GM12864 (cell line): ENCODE measurements at regions not wholly inside any gene's neighbourhood (a gene's known extent, or its start where the extent isn't known, plus 50 kb on each side); places are given as distances from the start of the nearest gene placed in this dataset.

Experiments used
- DNase-seq: peaks from one replicate; pipeline ENCODE4 v3.0.0-alpha.2; 2011; ENCODE audit warnings: low read depth
- H3K4me3 ChIP-seq: 2 replicates; pipeline ENCODE4 v1.5.1; 2011; ENCODE audit warnings: mild to moderate bottlenecking, low read depth, low read length, control low read depth
- TF ChIP-seq, protein P1 (sequence below): IDR thresholded peaks from 2 replicates; pipeline ENCODE4 v1.5.1; 2011; ENCODE audit warnings: low read depth, mild to moderate bottlenecking, moderate library complexity, low read length, control low read depth, inconsistent platforms; ENCODE audit errors: missing control alignments

DNA sequence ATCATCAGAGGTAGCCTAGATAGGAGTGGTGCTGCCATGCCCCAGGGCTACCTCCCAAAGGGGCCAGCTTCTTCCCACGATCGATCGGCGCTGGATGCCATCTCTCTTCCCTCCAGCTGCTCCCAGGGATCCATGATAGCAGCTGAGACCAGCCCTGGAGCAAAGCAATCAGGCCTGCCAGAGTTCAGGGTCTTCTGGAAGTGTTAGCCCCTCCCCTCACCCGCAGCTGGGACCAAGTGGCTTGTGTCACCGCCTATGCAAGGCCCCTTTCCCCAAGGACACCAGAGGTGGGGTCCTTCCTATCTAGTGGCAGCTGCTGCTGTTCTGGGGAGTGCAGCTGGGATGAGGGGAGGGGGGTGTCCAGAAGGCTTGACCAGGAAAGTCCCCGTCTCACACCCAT lies 87.0 kb downstream of the IRF2BPL start:
- TF ChIP-seq, protein P1, sequence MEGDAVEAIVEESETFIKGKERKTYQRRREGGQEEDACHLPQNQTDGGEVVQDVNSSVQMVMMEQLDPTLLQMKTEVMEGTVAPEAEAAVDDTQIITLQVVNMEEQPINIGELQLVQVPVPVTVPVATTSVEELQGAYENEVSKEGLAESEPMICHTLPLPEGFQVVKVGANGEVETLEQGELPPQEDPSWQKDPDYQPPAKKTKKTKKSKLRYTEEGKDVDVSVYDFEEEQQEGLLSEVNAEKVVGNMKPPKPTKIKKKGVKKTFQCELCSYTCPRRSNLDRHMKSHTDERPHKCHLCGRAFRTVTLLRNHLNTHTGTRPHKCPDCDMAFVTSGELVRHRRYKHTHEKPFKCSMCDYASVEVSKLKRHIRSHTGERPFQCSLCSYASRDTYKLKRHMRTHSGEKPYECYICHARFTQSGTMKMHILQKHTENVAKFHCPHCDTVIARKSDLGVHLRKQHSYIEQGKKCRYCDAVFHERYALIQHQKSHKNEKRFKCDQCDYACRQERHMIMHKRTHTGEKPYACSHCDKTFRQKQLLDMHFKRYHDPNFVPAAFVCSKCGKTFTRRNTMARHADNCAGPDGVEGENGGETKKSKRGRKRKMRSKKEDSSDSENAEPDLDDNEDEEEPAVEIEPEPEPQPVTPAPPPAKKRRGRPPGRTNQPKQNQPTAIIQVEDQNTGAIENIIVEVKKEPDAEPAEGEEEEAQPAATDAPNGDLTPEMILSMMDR, result no peak
- no peak for DNase-seq
- H3K4me3 ChIP-seq, result no peak overlapping the region

DNA sequence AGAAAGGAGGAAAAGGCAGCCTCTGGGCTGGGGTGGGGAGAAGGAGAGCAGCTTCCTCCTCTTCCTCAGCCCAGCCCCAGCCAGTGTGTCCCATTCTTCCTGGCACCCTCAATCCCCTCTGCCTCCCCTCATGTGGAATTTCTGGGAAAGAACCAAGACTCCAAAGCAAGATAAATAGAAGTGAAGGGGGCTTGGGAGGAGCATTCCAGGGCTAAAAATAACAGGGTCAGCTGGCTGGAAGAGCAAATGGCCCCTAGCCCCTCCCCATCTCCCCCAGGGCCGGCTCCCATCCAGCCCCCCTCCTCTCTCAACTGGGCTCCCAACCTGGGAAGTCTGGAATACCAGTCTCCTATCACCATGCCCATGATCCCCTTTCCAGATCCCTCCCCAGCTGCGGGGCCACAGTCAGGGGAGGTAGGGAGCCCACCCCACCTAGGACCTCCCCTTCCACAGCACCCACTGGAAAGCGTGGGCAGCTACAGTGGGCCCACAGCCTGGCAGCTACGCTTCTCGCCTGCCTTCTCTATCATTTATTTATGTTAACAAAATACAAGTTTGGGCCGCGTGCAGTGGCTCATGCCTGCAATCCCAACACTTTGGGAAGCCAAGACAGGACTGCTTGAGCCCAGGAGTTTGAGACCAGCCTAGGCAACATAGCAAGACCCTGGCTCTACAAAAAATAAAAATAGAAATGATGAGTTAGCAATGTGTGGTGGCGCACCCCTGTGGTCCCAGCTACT lies 88.3 kb downstream of the IRF2BPL start:
- TF ChIP-seq, protein P1, result no peak
- no peak for DNase-seq
- H3K4me3 ChIP-seq, result no peak overlapping the region

DNA sequence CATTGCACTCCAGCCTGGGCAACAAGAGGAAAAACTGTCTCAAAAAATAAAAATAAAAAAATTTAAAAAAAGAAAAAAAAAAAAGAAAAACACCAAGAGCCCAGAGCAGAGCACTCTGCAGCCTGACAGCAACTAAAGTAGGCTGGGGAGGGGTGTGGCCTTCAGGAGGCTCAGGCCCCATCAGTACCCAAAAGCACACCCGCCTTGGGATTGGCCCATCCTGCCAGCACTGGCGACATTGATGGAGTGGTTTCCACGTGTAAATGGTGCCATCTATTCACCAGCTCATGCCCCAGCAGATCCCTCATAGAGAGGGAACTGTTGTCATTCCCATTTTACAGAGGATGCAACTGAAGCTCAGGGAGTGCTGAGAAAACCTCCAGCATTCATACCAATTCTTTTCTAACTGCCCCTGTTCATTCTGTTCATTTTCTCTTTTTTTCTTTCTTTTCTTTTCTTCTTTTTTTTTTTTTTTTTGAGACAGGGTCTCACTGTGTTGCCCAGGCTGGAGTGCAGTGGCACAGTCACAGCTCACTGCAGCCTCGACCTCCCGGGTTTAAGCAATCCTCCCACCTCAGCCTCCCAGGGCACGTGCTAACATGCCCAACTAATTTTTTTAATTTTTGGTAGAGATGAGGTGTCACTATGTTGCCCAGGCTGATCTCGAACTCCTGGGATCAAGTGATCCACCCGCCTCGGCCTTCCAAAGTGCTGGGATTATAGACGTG lies 89.3 kb downstream of the IRF2BPL start:
- TF ChIP-seq, protein P1, result no peak
- no peak overlapping the region for H3K4me3 ChIP-seq
- no peak for DNase-seq

DNA sequence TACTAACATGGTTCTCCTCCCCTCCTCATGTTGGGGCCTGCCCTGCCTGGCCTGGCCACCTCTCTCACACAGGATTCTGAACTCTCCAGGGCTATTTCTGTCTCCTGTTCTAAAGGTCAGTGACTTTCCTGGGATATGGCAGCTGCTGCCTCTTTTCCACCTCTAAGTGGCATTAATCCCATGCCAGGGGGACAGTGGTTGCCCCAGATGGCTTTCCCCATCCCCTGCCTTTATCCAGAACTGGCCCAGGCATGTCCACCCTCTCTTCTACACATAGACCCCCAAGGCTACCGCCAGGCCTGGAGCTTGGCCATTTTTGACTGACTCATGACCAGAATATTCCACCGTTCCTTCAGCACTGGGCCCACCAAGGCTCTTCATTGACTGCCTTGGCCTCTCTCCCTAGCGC lies 90.4 kb downstream of the IRF2BPL start:
- DNase-seq, result no peak
- H3K4me3 ChIP-seq, result no peak overlapping the region
- TF ChIP-seq, protein P1, result no peak

DNA sequence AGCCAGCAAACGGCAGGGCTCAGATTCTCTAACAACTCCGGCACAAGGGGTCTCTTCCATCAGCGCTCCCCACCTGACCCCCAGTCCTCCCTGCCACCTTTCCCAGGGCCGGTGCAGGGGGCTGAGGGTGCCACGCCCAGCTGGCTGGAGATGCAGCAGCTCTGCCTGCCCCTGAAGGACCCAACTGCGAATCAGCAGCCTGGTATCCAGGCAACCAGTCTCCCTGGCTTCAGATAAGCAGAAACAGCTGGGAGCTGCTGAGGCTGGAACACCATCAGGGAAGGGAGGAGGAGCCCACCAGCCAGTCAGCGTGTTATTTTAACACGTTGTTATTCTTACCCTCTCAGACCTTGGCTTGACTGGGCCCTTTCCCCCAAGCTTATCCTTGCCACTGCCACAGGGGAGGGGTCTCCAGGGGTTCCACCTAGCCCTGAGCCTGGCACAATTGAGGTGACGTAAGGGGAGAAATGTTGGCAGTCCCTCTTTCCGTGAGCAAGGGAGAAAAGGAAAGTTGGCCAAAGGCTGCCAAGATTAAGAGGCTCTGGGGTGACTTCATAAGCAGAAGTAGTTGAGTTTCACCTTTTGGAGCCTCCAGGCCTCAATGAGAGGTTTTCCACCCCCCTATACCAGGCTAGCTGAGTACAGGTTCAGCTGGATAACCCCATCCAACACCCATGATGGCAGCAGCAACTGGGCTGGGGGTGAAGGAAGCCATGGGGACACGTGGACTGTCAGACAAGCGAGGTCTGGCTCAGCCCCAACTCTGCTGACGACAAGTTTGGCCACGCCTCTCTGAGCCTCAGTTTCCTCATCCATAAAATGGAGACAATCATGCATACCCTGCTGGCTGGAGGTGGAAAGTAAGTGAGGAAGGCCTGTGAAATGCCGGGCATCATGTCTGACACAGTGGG lies 91.1 kb downstream of the IRF2BPL start:
- TF ChIP-seq, protein P1, result no peak
- no peak for DNase-seq
- H3K4me3 ChIP-seq, result no peak overlapping the region

DNA sequence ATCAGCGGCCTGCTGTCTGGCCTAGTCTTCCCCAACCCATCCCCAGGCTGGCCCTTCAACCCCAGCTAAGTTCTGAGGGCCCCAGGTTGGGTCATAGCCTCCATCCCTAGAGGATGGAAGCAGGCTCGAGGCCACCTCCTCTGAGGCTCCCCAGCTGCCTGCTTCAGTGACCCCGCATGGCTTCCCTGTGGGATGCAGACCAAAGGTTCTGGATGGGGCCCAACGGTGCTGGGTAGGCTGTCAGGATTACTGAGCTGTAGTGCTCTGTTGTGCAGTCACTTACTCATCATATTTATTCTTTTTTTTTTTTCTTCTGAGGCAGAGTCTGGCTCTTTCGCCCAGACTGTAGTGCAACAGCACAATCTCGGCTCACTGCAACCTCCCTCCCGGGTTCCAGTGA lies 92.0 kb downstream of the IRF2BPL start:
- H3K4me3 ChIP-seq, result no peak overlapping the region
- DNase-seq, result no peak
- TF ChIP-seq, protein P1, result no peak
